GM21528 (cell line): ENCODE measurements at regions not wholly inside any gene's neighbourhood (a gene's known extent, or its start where the extent isn't known, plus 50 kb on each side); places are given as distances from the start of the nearest gene placed in this dataset.

Experiments used
- ATAC-seq: cut with Tn5 transposase; IDR thresholded peaks from one replicate; pipeline ENCODE4 v1.9.1; 2021; ENCODE audit warnings: mild to moderate bottlenecking, moderate library complexity; ENCODE audit not compliant: unreplicated experiment, low FRiP score

DNA sequence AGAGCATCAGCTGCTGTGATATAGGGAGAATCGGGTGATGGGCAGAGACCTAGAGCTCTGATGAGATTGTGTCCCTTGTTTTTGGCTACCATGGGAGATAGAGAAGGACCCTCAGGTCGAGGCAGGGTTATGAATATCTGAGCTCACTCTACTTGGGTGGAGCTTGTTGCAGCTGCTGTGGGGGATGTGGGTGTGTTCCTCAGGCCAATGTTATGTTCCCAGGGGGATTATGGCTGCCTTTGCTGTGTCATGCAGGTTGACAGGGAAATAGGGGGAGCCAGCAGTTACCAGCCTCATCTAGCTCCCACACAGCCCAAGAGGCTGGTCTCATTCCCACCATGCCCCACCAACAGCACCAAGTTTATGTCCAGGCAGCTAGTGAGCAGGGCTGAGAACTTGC lies 131.5 kb downstream of the TRIM42 start:
- no peak for ATAC-seq

- ATAC-seq = peak; percentile 83
Measured at GRCh38 chr3:140816372-140817195, 125.1 kb upstream of the SLC25A36 start.

- ATAC-seq = no peak
Measured at GRCh38 chr3:140821493-140821892, 120.1 kb upstream of the SLC25A36 start.

DNA sequence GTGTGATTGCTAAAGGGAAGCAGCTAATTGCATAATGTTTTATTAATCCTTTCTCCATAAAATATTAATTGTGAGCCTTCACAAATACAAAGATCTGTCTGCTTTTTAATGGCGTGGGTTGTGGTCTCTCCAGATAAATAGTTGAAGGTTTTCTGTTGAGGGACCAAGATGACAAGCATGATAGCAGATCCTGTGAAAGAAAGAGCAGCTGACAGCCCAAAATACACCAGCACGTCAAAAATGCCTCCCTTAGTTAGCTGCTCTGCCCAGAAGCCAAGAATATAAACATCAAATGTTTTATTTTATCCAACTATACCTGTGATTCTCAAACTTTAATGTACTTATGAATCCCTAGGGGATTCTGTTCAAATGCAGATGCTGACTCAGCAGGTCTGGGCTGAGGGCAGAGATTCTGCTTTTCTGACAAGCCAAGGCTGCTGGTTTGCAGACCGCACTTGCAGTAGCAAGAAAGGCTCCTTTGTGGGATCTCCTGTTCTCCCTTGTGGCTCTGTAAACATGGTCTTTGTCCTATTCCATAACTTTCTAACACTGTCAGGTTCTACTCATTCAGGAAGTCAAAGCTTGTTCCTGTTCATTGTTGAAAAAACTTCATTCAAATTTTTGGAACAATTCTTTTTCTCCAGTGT lies 119.1 kb upstream of the SLC25A36 start:
- ATAC-seq = no peak

GRCh38 chr3:140823106-140823505 lies 118.5 kb upstream of the SLC25A36 start:
- ATAC-seq = no peak

- ATAC-seq = no peak
Measured at GRCh38 chr3:140827894-140828293, 113.7 kb upstream of the SLC25A36 start.

DNA sequence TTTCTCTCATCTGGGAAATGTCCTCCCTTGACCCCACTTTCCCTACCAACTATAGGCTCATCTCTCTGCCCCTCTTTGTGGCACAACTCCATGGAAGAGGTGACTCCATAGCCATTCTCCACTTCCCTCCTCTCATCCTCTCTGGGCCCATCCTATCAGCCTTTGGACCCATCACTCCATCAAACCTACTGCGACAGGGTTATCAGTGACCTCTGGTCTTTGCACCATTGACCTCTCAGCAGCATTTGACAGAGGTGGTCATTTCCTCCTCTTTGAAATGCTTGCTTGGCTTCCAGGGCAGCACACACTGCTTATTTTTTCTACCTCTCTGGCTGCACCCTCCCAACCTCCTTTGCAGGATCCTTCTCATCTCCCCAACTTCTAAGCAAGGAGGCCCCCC lies 113.1 kb upstream of the SLC25A36 start:
- no peak for ATAC-seq

DNA sequence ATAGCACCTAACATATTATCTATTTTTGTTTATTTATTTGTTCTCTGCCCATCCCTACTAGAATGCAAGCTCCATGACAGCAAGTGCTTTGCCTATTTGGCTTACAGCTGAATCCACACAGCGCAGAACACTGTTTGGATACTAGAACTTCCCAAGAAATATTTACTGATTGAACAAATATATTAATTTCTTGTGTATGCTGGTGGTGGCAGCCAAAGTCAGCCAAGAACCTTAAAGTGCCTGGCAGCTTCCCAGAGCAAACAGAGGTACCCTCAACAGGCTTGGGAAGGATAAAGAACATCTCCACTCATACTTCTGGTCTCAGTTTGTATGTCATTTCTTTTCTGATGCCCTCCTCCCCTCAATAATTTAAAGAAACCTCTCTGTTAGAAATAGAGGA lies 111.8 kb upstream of the SLC25A36 start:
- no peak for ATAC-seq

- no peak for ATAC-seq
Measured at GRCh38 chr3:140830391-140830790, 111.2 kb upstream of the SLC25A36 start.

DNA sequence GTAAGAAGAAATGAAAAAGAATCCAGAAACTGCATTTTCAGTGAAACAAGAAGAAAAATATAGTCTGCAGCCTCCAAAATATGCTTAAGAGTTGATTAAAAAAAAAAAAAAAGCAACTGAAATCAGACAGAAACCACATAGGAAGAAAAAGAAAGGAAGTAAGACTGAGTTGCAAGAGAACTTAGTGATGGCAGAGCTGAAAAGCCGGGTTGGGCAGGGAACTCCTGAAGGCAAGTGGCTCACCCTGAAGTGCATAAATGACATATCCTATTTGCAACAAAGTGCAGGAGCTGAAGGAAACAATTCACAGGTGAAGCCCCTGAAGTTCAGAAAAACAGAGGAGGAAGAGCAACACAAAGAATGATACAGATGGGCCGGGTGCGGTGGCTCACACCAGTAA lies 108.8 kb upstream of the SLC25A36 start:
- ATAC-seq = no peak

DNA sequence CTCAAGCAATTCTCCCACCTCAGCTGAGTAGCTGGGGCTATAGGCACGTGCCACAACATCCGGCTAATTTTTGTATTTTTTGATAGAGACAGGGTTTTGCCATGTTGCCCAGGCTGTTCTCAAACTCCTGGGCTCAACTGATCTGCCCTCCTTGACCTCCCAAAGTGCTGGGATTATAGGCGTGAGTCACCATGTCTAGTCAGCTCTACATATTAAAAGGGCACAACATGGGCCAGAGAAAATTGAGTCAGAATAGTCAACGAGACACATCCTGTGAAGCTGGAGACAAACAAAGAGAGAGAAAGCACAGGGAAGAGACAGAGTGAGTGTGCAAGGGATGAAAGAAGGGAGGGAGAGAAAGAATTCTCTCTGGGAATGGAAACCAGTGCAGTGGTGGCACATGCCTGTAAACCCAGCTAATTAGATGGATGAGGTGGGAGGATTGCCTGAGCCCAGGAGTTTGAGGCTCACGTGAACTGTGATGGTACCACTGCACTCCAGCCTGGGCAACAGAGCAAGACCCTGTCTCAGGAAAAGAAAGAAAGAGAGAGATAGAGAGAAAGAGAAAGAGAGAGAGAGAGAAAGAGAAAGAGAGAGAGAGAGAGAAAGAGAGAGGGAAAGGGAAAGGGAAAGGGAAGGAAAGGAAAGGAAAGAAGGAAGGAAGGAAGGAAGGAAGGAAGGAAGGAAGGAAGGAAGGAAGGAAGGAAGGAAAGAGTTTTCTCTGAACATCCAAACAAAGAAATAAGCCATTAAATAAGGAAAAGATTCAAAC lies 107.2 kb upstream of the SLC25A36 start:
- no peak for ATAC-seq

- peak; percentile 96 for ATAC-seq
Measured at GRCh38 chr3:140842984-140843649, 98.5 kb upstream of the SLC25A36 start.

DNA sequence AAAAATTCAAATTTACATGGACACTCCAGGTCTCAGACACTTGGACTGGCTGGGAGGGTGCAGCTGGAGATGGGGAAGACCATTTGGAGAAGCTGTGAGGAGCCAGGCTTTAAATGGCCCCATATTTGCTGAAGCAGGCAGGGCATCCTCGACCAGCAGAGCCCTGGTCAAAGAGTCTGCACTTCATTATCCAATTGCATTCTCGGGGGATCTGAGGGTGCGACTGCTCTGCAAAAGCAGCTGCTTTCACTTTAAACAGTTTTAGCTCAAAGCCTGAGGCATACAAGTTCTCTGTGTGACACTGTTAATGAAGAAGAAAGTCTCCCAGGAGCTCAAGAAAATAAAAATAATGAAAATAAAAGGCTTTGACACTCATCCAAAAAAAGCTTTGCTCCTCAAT lies 98.0 kb upstream of the SLC25A36 start:
- ATAC-seq = peak; percentile 16

GRCh38 chr3:140844072-140844471 lies 97.6 kb upstream of the SLC25A36 start:
- no peak for ATAC-seq

DNA sequence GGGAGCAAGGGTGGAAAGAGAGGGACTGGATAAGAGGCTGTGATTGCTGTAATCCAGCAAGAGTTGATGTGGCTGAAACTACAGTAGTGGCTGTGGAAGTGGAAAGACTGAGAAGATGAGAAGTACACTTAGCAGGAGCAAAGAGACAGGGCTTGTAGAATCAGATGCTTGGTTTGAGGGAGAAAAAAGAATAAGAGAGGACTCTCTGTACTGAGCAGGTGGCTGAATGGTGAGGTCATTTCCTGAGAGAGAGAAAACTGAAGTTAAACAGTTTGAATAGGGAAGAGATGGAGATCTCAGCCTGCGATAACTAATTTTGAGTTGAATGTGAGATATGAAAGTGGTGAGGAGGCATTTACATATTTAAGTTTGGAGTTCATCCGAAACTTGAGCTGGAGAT lies 95.8 kb upstream of the SLC25A36 start:
- ATAC-seq = peak; percentile 46

DNA sequence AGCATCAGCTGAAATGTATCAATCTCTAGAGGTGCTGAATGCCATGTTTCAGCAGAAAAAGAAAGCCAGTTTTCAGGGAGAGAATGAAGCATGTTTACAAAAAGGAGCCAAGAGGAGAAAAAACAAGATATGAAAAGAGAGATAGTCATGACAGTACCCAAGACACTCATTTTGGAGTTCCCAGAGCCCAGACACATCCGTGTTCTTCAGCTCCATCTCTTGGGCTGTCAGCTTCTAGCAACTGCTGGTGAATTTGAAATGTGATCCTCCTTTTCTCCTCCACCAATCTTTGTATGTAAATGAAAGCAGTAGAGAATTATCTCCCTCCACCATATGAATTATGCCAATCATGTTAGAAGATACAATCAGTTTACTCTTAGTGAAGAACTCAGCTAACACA lies 93.0 kb upstream of the SLC25A36 start:
- no peak for ATAC-seq

GRCh38 chr3:140850210-140850955 lies 91.3 kb upstream of the SLC25A36 start:
- ATAC-seq = no peak

GRCh38 chr3:140854961-140855360 lies 86.7 kb upstream of the SLC25A36 start:
- no peak for ATAC-seq

DNA sequence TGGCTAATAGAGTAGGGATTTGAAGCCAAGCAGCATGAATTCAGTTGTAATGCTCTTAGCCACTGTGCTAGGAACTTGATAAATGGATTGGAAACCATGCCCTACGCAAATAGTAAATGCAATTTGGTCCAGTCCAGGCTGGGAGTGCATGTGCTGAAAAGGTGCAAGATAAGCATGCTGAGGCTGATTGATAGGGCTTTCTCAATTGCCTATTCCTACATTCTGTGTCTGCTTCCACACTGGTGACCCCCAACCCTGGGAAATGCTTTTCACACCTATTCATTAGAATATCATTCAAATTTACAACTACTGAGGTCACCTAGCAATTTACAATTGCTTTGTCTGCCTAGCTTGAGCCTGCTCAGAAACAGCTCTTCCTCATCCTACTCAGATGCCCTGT lies 84.7 kb upstream of the SLC25A36 start:
- ATAC-seq = no peak

DNA sequence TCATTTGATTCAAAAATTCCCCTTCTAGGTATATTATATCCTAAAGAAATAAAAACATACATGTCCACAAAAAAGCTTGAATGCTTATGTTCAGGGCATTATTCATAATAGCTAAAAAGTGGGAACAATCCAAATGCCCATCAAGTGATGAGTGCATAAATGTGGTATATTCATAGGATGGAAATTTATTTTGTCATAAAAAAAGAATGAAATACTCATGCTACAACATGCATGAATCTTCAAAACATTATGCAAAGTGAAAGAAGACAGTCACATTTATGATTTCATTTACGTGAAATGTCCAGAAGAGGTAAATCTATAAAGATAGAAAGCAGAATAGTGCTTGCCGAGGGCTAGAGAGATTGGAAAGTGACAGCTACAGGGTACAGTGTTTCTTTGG lies 83.6 kb upstream of the SLC25A36 start:
- no peak for ATAC-seq
